ENCODE measurements at regions not wholly inside any gene's neighbourhood (a gene's known extent, or its start where the extent isn't known, plus 50 kb on each side); places are given as distances from the start of the nearest gene placed in this dataset.

GRCh38 chr3:110164632-110165369, 827.5 kb upstream of the DPPA4 start:
- no peak for TF ChIP-seq Cebpa-rat (IDR thresholded peaks at IDR 0.05)
- no peak overlapping the region for H3K4me3 ChIP-seq
- no peak overlapping the region for H3K27ac ChIP-seq
- no peaks in the 10 kb centered on the region for H4K20me1 ChIP-seq
- H3K4me2 ChIP-seq, result no peak overlapping the region
- peaks cover 0 to 7% (median 0%) of the 10 kb centered on the region in 11 experiments; a peak in 3 of 22 replicates for H3K9me3 ChIP-seq (replicated peaks in 1 of 11)
- no peaks in the 10 kb centered on the region for H3K36me3 ChIP-seq
- no peaks in the 10 kb centered on the region for H3K4me1 ChIP-seq
- no peaks in the 10 kb centered on the region for H3K27me3 ChIP-seq
- H3K9ac ChIP-seq, result no peak overlapping the region

GRCh38 chr3:110165370-110165743, 828.0 kb upstream of the DPPA4 start:
- no peak overlapping the region for H3K9ac ChIP-seq
- no peaks in the 10 kb centered on the region for H4K20me1 ChIP-seq
- H3K36me3 ChIP-seq, result no peaks in the 10 kb centered on the region
- no peaks in the 10 kb centered on the region for H3K4me1 ChIP-seq
- no peaks in the 10 kb centered on the region for H3K27me3 ChIP-seq
- no peak for TF ChIP-seq Cebpa-rat (IDR thresholded peaks at IDR 0.05)
- H3K4me2 ChIP-seq, result no peak overlapping the region
- H3K9me3 ChIP-seq (replicated peaks in 1 of 11), result peaks cover 0 to 7% (median 0%) of the 10 kb centered on the region in 11 experiments; a peak in 3 of 22 replicates
- H3K4me3 ChIP-seq, result no peak overlapping the region
- no peak overlapping the region for H3K27ac ChIP-seq

GRCh38 chr3:110165753-110166152, 828.4 kb upstream of the DPPA4 start:
- no peak for TF ChIP-seq Cebpa-rat (IDR thresholded peaks at IDR 0.05)
- no peaks in the 10 kb centered on the region for H4K20me1 ChIP-seq
- H3K4me3 ChIP-seq, result no peak overlapping the region
- no peak overlapping the region for H3K27ac ChIP-seq
- no peak overlapping the region for H3K9ac ChIP-seq
- no peaks in the 10 kb centered on the region for H3K27me3 ChIP-seq
- H3K4me1 ChIP-seq, result no peaks in the 10 kb centered on the region
- H3K9me3 ChIP-seq (replicated peaks in 1 of 11), result peaks cover 0 to 7% (median 0%) of the 10 kb centered on the region in 11 experiments; a peak in 3 of 22 replicates
- H3K36me3 ChIP-seq, result no peaks in the 10 kb centered on the region
- no peak overlapping the region for H3K4me2 ChIP-seq

- Histone ChIP-seq H3K4me2 (no peak overlapping the region), H3K36me3 (no peaks in the 10 kb centered on the region), H4K20me1 (no peaks in the 10 kb centered on the region), H3K9ac (no peak overlapping the region), H3K4me1 (no peaks in the 10 kb centered on the region), H3K9me3 (replicated peaks in 1 of 11) (peaks cover 0 to 7% (median 0%) of the 10 kb centered on the region in 11 experiments; a peak in 3 of 22 replicates), H3K4me3 (no peak overlapping the region), H3K27me3 (no peaks in the 10 kb centered on the region), H3K27ac (no peak overlapping the region)
- no peak for TF ChIP-seq Cebpa-rat (IDR thresholded peaks at IDR 0.05)
Observed at GRCh38 chr3:110166791-110167190, 829.4 kb upstream of the DPPA4 start.

GRCh38 chr3:110174908-110175307, 837.6 kb upstream of the DPPA4 start:
- Histone ChIP-seq H4K20me1 (no peaks in the 10 kb centered on the region), H3K27me3 (no peaks in the 10 kb centered on the region), H3K4me2 (no peak overlapping the region), H3K27ac (no peak overlapping the region), H3K9me3 (replicated peaks in 1 of 11) (no peaks in the 10 kb centered on the region), H3K9ac (no peak overlapping the region), H3K4me3 (no peak overlapping the region), H3K36me3 (no peaks in the 10 kb centered on the region), H3K4me1 (no peaks in the 10 kb centered on the region)
- no peak for TF ChIP-seq Cebpa-rat (IDR thresholded peaks at IDR 0.05)

- H3K27ac ChIP-seq, result no peak overlapping the region
- no peak overlapping the region for H3K4me3 ChIP-seq
- H3K36me3 ChIP-seq, result no peaks in the 10 kb centered on the region
- no peak overlapping the region for H3K4me2 ChIP-seq
- no peak overlapping the region for H3K9ac ChIP-seq
- H4K20me1 ChIP-seq, result no peaks in the 10 kb centered on the region
- no peak for TF ChIP-seq Cebpa-rat (IDR thresholded peaks at IDR 0.05)
- no peaks in the 10 kb centered on the region for H3K9me3 ChIP-seq (replicated peaks in 1 of 11)
- H3K4me1 ChIP-seq, result no peaks in the 10 kb centered on the region
- H3K27me3 ChIP-seq, result no peaks in the 10 kb centered on the region
Observed at GRCh38 chr3:110178965-110179364, 841.6 kb upstream of the DPPA4 start.

GRCh38 chr3:110180733-110181132, 843.4 kb upstream of the DPPA4 start:
- Histone ChIP-seq H4K20me1 (no peaks in the 10 kb centered on the region), H3K4me3 (no peak overlapping the region), H3K4me1 (no peaks in the 10 kb centered on the region), H3K36me3 (no peaks in the 10 kb centered on the region), H3K27me3 (no peaks in the 10 kb centered on the region), H3K9me3 (replicated peaks in 1 of 11) (no peaks in the 10 kb centered on the region), H3K4me2 (no peak overlapping the region), H3K9ac (no peak overlapping the region), H3K27ac (no peak overlapping the region)
- no peak for TF ChIP-seq Cebpa-rat (IDR thresholded peaks at IDR 0.05)

GRCh38 chr3:110181226-110181625, 843.9 kb upstream of the DPPA4 start:
- no peak for TF ChIP-seq Cebpa-rat (IDR thresholded peaks at IDR 0.05)

GRCh38 chr3:110184536-110184935, 847.2 kb upstream of the DPPA4 start:
- Histone ChIP-seq H3K9me3 (replicated peaks in 1 of 11) (peaks cover 0 to 6% (median 0%) of the 10 kb centered on the region in 11 experiments; a peak in 1 of 22 replicates), H4K20me1 (no peaks in the 10 kb centered on the region), H3K27me3 (no peaks in the 10 kb centered on the region), H3K27ac (no peak overlapping the region), H3K4me2 (no peak overlapping the region), H3K4me1 (no peaks in the 10 kb centered on the region), H3K36me3 (no peaks in the 10 kb centered on the region), H3K9ac (no peak overlapping the region), H3K4me3 (no peak overlapping the region)
- no peak for TF ChIP-seq Cebpa-rat (IDR thresholded peaks at IDR 0.05)

More at GRCh38 chr3:110181226-110181625, 843.9 kb upstream of the DPPA4 start:
- no peak overlapping the region for H3K9ac ChIP-seq
- no peak overlapping the region for H3K27ac ChIP-seq
- no peaks in the 10 kb centered on the region for H3K9me3 ChIP-seq (replicated peaks in 1 of 11)
- no peaks in the 10 kb centered on the region for H3K36me3 ChIP-seq
- no peaks in the 10 kb centered on the region for H3K27me3 ChIP-seq
- H4K20me1 ChIP-seq, result no peaks in the 10 kb centered on the region
- no peak overlapping the region for H3K4me2 ChIP-seq
- H3K4me1 ChIP-seq, result no peaks in the 10 kb centered on the region
- no peak overlapping the region for H3K4me3 ChIP-seq

GRCh38 chr3:110193074-110193473, 855.7 kb upstream of the DPPA4 start:
- H3K27ac ChIP-seq, result no peak overlapping the region
- H4K20me1 ChIP-seq, result no peaks in the 10 kb centered on the region
- no peak overlapping the region for H3K4me3 ChIP-seq
- no peaks in the 10 kb centered on the region for H3K36me3 ChIP-seq
- no peak overlapping the region for H3K4me2 ChIP-seq
- H3K4me1 ChIP-seq, result no peaks in the 10 kb centered on the region
- H3K9me3 ChIP-seq (replicated peaks in 1 of 11), result peaks cover 0 to 6% (median 0%) of the 10 kb centered on the region in 11 experiments; a peak in 1 of 22 replicates
- TF ChIP-seq Cebpa-rat (IDR thresholded peaks at IDR 0.05), result no peak
- no peak overlapping the region for H3K9ac ChIP-seq
- no peaks in the 10 kb centered on the region for H3K27me3 ChIP-seq
